C1 segment of cervical spinal cord (tissue), 14 donors: ENCODE measurements at regions not wholly inside any gene's neighbourhood (a gene's known extent, or its start where the extent isn't known, plus 50 kb on each side); places are given as distances from the start of the nearest gene placed in this dataset.

Source experiments
- DNase-seq, 14 donors: peaks; one replicate each; lab custom pipeline; 2025; lab: John Stamatoyannopoulos, UW

GRCh38 chr3:18046131-18046915 lies 303.9 kb upstream of the TBC1D5 start:
- no peak for DNase-seq

- DNase-seq = no peak
Measured at GRCh38 chr3:18044971-18045880, 302.8 kb upstream of the TBC1D5 start.

- DNase-seq = no peak
Measured at GRCh38 chr3:18044191-18044590, 301.8 kb upstream of the TBC1D5 start.

DNA sequence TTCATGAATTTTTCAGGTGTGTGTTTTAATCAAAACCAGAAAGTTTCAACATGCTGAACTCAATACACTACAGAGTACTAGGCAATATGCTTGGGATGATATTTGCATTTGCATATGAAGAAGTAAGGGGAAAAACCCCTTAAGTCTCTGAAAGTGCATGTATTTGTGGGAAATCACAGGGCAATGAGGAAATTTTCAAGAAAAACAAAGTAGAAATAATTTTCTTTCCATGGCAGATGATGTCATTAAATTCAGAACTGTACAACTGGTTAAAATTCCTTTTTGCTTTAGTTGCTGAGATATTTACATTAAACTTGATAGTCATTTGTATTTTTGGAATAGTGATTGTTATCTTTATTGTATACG lies 294.0 kb upstream of the TBC1D5 start:
- no peak for DNase-seq

GRCh38 chr3:18035641-18036449 lies 293.4 kb upstream of the TBC1D5 start:
- DNase-seq = no peak

GRCh38 chr3:18033581-18034108 lies 291.2 kb upstream of the TBC1D5 start:
- DNase-seq = no peak

- DNase-seq = no peak
Measured at GRCh38 chr3:18030371-18030870, 288.0 kb upstream of the TBC1D5 start.

DNA sequence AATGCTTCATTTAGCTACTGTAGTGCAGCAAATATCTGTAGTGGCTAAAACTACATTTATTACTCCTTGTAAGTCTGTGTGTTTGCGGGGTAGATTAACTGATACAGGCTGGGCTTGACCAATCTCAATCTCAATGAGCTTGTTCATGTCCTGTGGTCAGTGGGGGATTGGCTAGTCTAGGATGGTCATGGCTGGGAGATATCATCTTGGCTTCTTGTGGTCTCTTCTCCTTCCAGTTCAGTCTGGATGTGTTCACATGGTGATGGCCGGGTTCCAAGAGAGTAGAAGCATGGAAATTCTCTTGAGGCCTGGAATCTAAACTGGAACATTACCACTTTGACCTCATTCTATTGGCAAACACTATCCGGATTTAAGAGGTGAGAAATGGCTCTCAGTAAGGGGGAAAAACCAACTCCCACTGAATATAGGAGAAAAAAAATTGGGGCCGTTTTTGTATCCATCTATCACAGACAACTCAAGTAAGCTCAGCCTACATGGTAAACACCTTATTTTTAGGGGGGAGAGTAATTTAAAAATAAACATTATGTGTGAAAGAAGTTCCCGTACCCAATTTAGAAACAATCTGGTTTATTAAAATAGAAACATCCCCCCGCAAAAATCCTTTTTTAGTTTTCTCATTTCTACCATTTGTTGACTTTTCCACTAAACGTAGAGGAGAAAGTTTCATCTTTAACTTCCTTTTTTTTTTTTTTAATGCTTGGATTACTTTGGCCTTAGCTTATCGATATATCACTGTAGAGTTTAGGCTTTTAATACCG lies 284.9 kb upstream of the TBC1D5 start:
- no peak for DNase-seq

DNA sequence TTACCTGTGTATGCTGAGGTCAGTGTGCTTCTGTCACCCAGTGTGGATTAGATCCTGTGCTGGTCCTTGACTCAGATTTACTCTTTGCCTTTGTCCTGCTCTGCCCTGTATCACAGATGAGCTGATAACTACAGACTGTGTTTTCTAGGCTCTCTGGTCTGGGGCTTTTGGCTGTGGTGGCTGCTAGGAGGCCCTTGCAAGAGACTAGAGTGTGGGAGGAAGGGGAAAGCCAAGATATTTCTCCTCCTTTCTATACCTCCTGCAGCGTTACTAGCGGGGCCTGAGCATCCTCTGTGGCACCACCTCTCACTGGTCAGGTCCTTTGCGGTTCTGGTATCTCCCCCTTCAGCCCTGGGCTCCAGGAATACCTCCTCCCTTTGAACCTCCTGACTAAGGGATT lies 282.3 kb upstream of the TBC1D5 start:
- DNase-seq = no peak

GRCh38 chr3:18019161-18019495 lies 276.7 kb upstream of the TBC1D5 start:
- DNase-seq = no peak

DNA sequence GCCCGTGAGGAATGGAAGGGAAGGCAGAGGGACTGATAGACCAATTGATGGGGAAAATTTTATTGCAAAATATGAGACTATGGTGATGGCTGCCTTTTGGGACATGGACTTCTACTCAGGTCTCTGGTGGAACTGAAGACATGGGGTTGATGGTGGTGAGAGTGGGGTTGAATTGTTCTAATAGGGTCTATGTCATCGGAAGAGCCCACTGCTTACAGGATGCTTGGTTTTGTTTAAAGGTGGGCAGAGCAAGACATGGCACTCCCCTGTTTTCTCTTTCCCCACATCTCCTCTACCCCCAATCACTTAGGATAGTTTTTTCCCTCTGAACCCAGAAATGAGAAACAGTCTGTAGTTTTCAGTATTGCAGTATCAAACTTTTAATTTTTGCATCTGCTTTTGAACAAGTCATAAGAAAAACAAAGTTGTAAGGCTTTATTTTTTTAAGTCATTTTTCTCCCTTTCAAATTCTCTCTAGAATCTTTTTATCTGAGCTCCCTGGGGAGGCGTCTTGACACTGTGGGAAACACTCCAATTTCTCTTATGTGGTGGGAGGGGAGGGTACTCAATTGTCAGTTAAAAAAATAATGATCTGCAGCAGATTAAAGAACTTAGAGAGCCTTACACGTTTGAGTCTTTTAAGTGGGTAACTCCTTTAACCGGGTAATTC lies 276.2 kb upstream of the TBC1D5 start:
- no peak for DNase-seq

GRCh38 chr3:18016366-18016765 lies 273.9 kb upstream of the TBC1D5 start:
- no peak for DNase-seq

GRCh38 chr3:18012933-18013332 lies 270.5 kb upstream of the TBC1D5 start:
- no peak for DNase-seq

GRCh38 chr3:18012436-18012835 lies 270.0 kb upstream of the TBC1D5 start:
- DNase-seq = no peak

DNA sequence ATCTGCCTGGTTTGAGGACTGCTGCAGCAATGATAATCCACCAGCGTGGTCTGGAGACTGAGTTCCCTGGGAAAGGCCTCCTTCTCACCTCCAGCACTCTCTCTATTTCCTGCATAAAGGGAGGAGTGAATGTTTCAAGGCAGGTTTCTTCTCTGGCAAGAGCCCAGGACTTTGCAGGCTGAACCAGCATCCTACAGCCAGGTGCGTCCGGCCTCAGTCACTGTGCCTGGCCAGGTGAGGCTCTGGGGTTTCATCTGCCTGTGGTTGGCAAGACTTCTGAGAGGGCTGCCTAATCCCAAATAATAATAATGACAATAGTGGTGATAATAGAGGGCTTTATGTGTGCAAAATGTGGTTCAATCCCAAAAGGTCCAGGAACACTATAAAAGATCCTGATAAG lies 269.0 kb upstream of the TBC1D5 start:
- DNase-seq = no peak

DNA sequence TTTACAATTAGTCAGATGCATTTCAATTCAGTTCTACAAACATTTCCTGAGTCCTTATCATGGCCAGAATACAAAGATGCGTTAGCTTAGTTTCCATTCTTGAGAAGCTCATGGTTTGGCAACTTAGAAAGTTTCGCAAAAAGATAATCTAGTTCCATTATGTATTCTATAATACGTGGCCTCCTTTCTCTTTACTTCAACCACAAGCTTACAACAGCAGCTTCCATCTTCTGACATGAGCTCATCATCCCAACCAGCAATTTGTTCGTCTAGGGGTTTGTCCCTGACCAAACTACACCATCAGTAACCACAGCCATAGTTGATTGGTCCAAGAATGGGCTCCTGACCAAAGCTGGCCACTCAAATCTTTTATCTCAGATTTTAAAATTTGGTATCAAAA lies 267.6 kb upstream of the TBC1D5 start:
- no peak for DNase-seq

GRCh38 chr3:18008706-18009368 lies 266.4 kb upstream of the TBC1D5 start:
- DNase-seq = no peak

DNA sequence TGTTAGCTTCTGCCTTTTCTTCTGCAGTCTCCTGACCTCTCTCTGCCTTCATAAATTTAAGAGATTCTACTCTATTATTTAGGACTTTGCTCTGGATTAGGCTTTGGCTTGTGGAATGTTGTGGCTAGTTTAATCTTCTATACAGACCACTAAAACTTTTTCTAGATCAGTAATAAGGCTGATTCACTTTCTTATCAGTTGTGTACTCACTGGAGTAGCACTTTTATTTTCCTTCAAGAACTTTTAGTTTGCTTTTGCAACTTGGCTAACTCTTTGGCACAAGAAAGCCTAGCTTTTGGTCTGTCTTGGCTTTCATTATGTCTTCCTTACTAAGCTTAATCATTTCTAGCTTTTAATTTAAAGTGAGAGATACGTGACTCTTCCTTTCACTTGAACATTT lies 265.5 kb upstream of the TBC1D5 start:
- no peak for DNase-seq

- DNase-seq = no peak
Measured at GRCh38 chr3:17995769-17996168, 253.3 kb upstream of the TBC1D5 start.

GRCh38 chr3:17994167-17994566 lies 251.7 kb upstream of the TBC1D5 start:
- DNase-seq = no peak
